Activated naive CD4-positive, alpha-beta T cell treated with anti-CD3 and anti-CD28 coated beads for 36 hours (primary cell): ENCODE measurements at regions not wholly inside any gene's neighbourhood (a gene's known extent, or its start where the extent isn't known, plus 50 kb on each side); places are given as distances from the start of the nearest gene placed in this dataset.
"Not testable (repeated sequence)": the region's sequence is repeated elsewhere in the genome, so short reads cannot be mapped to it uniquely, and the experiment has no call there.

Source experiments
- CTCF ChIA-PET: fragments of 350-600 bp; sonication (Branson Sonifier 250); formaldehyde crosslinking; loops from one replicate; lab custom pipeline; 2021; ENCODE audit warnings: antibody characterized with exemption; lab: Charles Lee
- DNase-seq: peaks from one replicate; pipeline ENCODE4 v3.0.0-alpha.2; 2020
- H3K27ac Mint-ChIP-seq: one replicate; pipeline ENCODE4 v1.8.0; 2021; ENCODE audit warnings: mild to moderate bottlenecking, mixed read lengths
- H3K27me3 Mint-ChIP-seq: one replicate; pipeline ENCODE4 v1.8.0; 2021; ENCODE audit warnings: low read depth, mixed read lengths
- H3K36me3 Mint-ChIP-seq: one replicate; pipeline ENCODE4 v1.8.0; 2021; ENCODE audit warnings: low read depth, mixed read lengths
- H3K4me1 Mint-ChIP-seq: one replicate; pipeline ENCODE4 v1.8.0; 2021; ENCODE audit warnings: low read depth, mixed read lengths
- H3K4me3 Mint-ChIP-seq: one replicate; pipeline ENCODE4 v1.8.0; 2021; ENCODE audit warnings: mild to moderate bottlenecking, moderate library complexity, mixed read lengths
- H3K9me3 Mint-ChIP-seq: one replicate; pipeline ENCODE4 v1.8.0; 2021; ENCODE audit warnings: mixed read lengths
- intact Hi-C: fragments of 100-400 bp; cut with micrococcal nuclease; formaldehyde crosslinking; loops from one replicate; pipeline ENCODE4 v1.15.1; 2023

GRCh38 chr9:91006046-91006445 is 204.4 kb downstream of the SYK start:
- H3K36me3 Mint-ChIP-seq: no peaks in the 10 kb centered on the region
- no peak overlapping the region for H3K27ac Mint-ChIP-seq
- intact Hi-C loops: no loop called here
- H3K9me3 Mint-ChIP-seq: no peaks in the 10 kb centered on the region
- no peak overlapping the region for H3K4me3 Mint-ChIP-seq
- H3K4me1 Mint-ChIP-seq: peaks cover 6% of the 10 kb centered on the region
- CTCF ChIA-PET: interaction anchor here (0.6 kb wide), 1 partner anchor 44 kb away, joined by 3 read pairs; no protein-coding TSS in a partner anchor
- no peaks in the 10 kb centered on the region for H3K27me3 Mint-ChIP-seq
- DNase-seq: no peak

GRCh38 chr9:91008568-91008967 is 206.9 kb downstream of the SYK start:
- no peak for DNase-seq
- H3K4me3 Mint-ChIP-seq: no peak overlapping the region
- no peaks in the 10 kb centered on the region for H3K36me3 Mint-ChIP-seq
- no peak overlapping the region for H3K27ac Mint-ChIP-seq
- peaks cover 3% of the 10 kb centered on the region for H3K27me3 Mint-ChIP-seq
- no peaks in the 10 kb centered on the region for H3K4me1 Mint-ChIP-seq
- CTCF ChIA-PET: no interaction called here
- intact Hi-C loops: no loop called here
- peaks cover 7% of the 10 kb centered on the region for H3K9me3 Mint-ChIP-seq

GRCh38 chr9:91011891-91012290 is 210.3 kb downstream of the SYK start:
- Mint-ChIP-seq H3K36me3 (no peaks in the 10 kb centered on the region), H3K9me3 (peaks cover 7% of the 10 kb centered on the region), H3K27ac (no peak overlapping the region), H3K4me1 (no peaks in the 10 kb centered on the region), H3K4me3 (no peak overlapping the region), H3K27me3 (peaks cover 12% of the 10 kb centered on the region)
- no peak for DNase-seq
- CTCF ChIA-PET: interaction anchor here (0.7 kb wide), 1 partner anchor 46 kb away, joined by 3 read pairs; no protein-coding TSS in a partner anchor
- intact Hi-C loops: no loop called here

GRCh38 chr9:91012933-91013841 is 211.6 kb downstream of the SYK start:
- DNase-seq: no peak
- H3K36me3 Mint-ChIP-seq: no peaks in the 10 kb centered on the region
- H3K4me1 Mint-ChIP-seq: no peaks in the 10 kb centered on the region
- H3K4me3 Mint-ChIP-seq: no peak overlapping the region
- peaks cover 19% of the 10 kb centered on the region for H3K27me3 Mint-ChIP-seq
- peaks cover 7% of the 10 kb centered on the region for H3K9me3 Mint-ChIP-seq
- CTCF ChIA-PET: no interaction called here
- intact Hi-C loops: no loop called here
- no peak overlapping the region for H3K27ac Mint-ChIP-seq

- CTCF ChIA-PET: interaction anchor here (0.7 to 1.4 kb wide), 3 partner anchors 12 to 710 kb away, joined by 3 to 7 read pairs (median 4); no protein-coding TSS in a partner anchor
- Mint-ChIP-seq H3K9me3 (peaks cover 7% of the 10 kb centered on the region), H3K36me3 (no peaks in the 10 kb centered on the region), H3K4me1 (no peaks in the 10 kb centered on the region), H3K4me3 (no peak overlapping the region), H3K27ac (no peak overlapping the region), H3K27me3 (peaks cover 33% of the 10 kb centered on the region)
- intact Hi-C loops: no loop called here
- no peak for DNase-seq
Measured at GRCh38 chr9:91017245-91017644, 215.6 kb downstream of the SYK start.

GRCh38 chr9:91019871-91020270 is 218.3 kb downstream of the SYK start:
- DNase-seq, intact Hi-C loops, H3K27ac Mint-ChIP-seq, CTCF ChIA-PET, H3K4me1 Mint-ChIP-seq, H3K4me3 Mint-ChIP-seq, H3K9me3 Mint-ChIP-seq, H3K36me3 Mint-ChIP-seq: not testable (repeated sequence)
- H3K27me3 Mint-ChIP-seq: peaks cover 30% of the 10 kb centered on the region

- H3K4me3 Mint-ChIP-seq, DNase-seq, H3K36me3 Mint-ChIP-seq, H3K27ac Mint-ChIP-seq, H3K4me1 Mint-ChIP-seq, intact Hi-C loops, H3K9me3 Mint-ChIP-seq, CTCF ChIA-PET: not testable (repeated sequence)
- peaks cover 25% of the 10 kb centered on the region for H3K27me3 Mint-ChIP-seq
Measured at GRCh38 chr9:91021656-91022055, 220.0 kb downstream of the SYK start.

GRCh38 chr9:91023741-91024140 is 222.1 kb downstream of the SYK start:
- Mint-ChIP-seq H3K27ac (no peak overlapping the region), H3K4me1 (no peaks in the 10 kb centered on the region), H3K36me3 (no peaks in the 10 kb centered on the region), H3K4me3 (no peak overlapping the region), H3K9me3 (no peaks in the 10 kb centered on the region), H3K27me3 (peaks cover 16% of the 10 kb centered on the region)
- CTCF ChIA-PET: interaction anchor here (0.6 to 1.7 kb wide), 3 partner anchors 10 to 1160 kb away, joined by 3 to 5 read pairs (median 4); no protein-coding TSS in a partner anchor
- DNase-seq: no peak
- intact Hi-C loops: no loop called here

- DNase-seq: no peak
- no peaks in the 10 kb centered on the region for H3K4me1 Mint-ChIP-seq
- H3K4me3 Mint-ChIP-seq: no peak overlapping the region
- intact Hi-C loops: no loop called here
- CTCF ChIA-PET: interaction anchor here (1.7 kb wide), 1 partner anchor 9 kb away, joined by 5 read pairs; no protein-coding TSS in a partner anchor
- H3K9me3 Mint-ChIP-seq: no peaks in the 10 kb centered on the region
- H3K36me3 Mint-ChIP-seq: no peaks in the 10 kb centered on the region
- no peak overlapping the region for H3K27ac Mint-ChIP-seq
- peaks cover 8% of the 10 kb centered on the region for H3K27me3 Mint-ChIP-seq
Measured at GRCh38 chr9:91024841-91025240, 223.2 kb downstream of the SYK start.

- DNase-seq: no peak
- Mint-ChIP-seq H3K27ac (no peak overlapping the region), H3K27me3 (peaks cover 6% of the 10 kb centered on the region), H3K4me1 (no peaks in the 10 kb centered on the region), H3K9me3 (no peaks in the 10 kb centered on the region), H3K36me3 (no peaks in the 10 kb centered on the region), H3K4me3 (no peak overlapping the region)
- intact Hi-C loops: no loop called here
- CTCF ChIA-PET: interaction anchor here (0.6 kb wide), 1 partner anchor 111 kb away, joined by 3 read pairs; no protein-coding TSS in a partner anchor
Measured at GRCh38 chr9:91025856-91026255, 224.2 kb downstream of the SYK start.

- CTCF ChIA-PET: interaction anchor here (0.6 kb wide), 1 partner anchor 112 kb away, joined by 3 read pairs; no protein-coding TSS in a partner anchor
- no peak overlapping the region for H3K4me3 Mint-ChIP-seq
Measured at GRCh38 chr9:91026266-91026665, 224.6 kb downstream of the SYK start.

GRCh38 chr9:91027005-91027404 is 225.4 kb downstream of the SYK start:
- no peak for DNase-seq
- H3K27me3 Mint-ChIP-seq: peaks cover 12% of the 10 kb centered on the region
- intact Hi-C loops: no loop called here
- H3K9me3 Mint-ChIP-seq: no peaks in the 10 kb centered on the region
- no peaks in the 10 kb centered on the region for H3K36me3 Mint-ChIP-seq
- H3K27ac Mint-ChIP-seq: no peak overlapping the region
- no peak overlapping the region for H3K4me3 Mint-ChIP-seq
- H3K4me1 Mint-ChIP-seq: no peaks in the 10 kb centered on the region
- CTCF ChIA-PET: no interaction called here

More at GRCh38 chr9:91026266-91026665, 224.6 kb downstream of the SYK start:
- H3K9me3 Mint-ChIP-seq: no peaks in the 10 kb centered on the region
- peaks cover 9% of the 10 kb centered on the region for H3K27me3 Mint-ChIP-seq
- H3K27ac Mint-ChIP-seq: no peak overlapping the region
- H3K36me3 Mint-ChIP-seq: no peaks in the 10 kb centered on the region
- intact Hi-C loops: no loop called here
- H3K4me1 Mint-ChIP-seq: no peaks in the 10 kb centered on the region
- no peak for DNase-seq
